Skeletal muscle cell (primary cell): ENCODE measurements at regions not wholly inside any gene's neighbourhood (a gene's known extent, or its start where the extent isn't known, plus 50 kb on each side); places are given as distances from the start of the nearest gene placed in this dataset.
"Not testable (repeated sequence)": the region's sequence is repeated elsewhere in the genome, so short reads cannot be mapped to it uniquely, and the experiment has no call there.

ENCODE experiments used
- DNase-seq: peaks from one replicate; pipeline ENCODE4 v3.0.0-alpha.2; 2010; ENCODE audit warnings: low read depth
- H3K4me3 ChIP-seq: 2 replicates; pipeline ENCODE4 v1.5.1; 2011; ENCODE audit warnings: low read depth, mild to moderate bottlenecking, control low read depth, low read length, moderate library complexity

DNA sequence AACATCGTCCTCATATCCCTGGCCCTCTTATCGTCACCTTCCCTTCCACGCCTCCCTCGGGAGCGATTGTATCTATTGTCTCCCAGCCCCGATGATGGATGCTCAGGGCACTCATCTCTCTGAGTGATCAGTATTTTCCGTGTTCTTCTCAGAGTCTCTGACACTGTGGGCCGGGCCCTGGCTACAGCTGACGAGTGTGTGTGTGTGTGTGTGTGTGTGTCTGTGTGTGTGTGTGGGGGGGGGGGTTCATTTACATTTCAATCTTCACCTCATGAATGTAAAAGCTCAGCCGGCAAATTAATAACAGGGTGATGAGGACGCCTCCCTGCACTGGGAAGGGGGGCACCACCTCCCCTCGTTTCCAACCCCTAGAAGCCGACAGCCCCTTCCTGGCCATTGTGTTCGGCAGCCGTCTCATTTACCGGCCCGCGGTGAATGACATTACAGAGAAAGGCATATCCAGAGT is 159.5 kb downstream of the SHOX start:
- H3K4me3 ChIP-seq, result no peak overlapping the region
- DNase-seq, result no peak

DNA sequence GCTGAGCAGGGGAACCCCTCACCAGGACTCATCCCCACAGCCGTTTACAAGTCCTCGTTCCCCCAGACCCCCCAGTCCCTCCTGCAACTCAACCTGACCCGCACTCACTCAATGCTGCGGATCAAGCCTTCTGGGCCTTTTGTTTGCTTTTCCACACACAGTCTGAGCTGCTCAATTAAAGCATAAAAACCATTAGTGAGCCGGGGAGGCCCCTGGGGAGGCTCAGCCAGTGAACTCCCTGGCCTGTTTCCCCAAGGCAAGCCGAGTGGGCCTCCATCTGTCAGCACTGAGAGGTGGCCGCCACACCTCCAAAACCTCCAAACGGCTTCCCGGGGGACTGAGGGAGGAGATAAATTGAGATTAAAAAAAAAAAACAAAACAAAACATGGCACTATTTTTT is 158.5 kb downstream of the SHOX start:
- DNase-seq, result no peak
- no peak overlapping the region for H3K4me3 ChIP-seq

DNA sequence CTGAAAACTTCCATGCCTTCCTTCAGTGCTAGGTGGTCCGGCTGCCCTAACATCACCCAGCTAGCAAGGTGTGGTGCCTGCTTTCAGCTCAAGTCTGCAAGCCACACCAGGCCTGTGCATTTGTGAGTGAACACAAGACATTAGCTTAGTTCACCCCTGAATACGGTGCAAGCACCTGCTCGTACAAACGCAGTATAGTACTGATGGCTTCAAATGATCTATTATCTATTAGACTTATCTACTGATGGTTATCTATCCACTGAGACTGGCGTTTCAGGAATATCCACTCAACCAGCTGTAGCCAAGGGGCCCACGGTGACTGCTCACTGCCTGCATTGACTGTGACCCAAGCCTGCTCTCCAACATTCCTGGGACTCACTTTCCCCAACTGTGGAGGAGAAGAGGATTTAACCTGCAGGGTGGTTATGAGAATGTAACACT is 155.9 kb downstream of the SHOX start:
- no peak for DNase-seq
- no peak overlapping the region for H3K4me3 ChIP-seq

DNA sequence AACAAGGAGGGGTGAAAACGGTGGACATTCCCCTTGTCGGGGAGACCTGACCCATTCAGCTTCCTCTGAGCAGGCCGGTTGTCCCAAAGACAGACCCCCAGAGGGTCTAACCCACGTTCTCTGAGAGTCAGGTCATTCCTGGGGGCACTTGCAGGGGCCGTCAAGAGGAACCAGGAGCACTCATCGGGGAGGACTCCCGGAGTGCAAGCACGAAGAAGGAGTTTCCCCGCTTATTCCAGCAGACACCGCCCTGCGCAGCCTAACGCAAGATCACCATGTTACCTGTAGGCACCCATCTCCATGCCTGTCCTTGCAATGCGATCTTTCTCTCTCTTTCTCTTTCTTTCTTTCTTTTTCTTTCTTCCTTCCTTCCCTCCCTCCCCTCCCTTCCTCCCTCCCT is 154.2 kb downstream of the SHOX start:
- no peak overlapping the region for H3K4me3 ChIP-seq
- no peak for DNase-seq

DNA sequence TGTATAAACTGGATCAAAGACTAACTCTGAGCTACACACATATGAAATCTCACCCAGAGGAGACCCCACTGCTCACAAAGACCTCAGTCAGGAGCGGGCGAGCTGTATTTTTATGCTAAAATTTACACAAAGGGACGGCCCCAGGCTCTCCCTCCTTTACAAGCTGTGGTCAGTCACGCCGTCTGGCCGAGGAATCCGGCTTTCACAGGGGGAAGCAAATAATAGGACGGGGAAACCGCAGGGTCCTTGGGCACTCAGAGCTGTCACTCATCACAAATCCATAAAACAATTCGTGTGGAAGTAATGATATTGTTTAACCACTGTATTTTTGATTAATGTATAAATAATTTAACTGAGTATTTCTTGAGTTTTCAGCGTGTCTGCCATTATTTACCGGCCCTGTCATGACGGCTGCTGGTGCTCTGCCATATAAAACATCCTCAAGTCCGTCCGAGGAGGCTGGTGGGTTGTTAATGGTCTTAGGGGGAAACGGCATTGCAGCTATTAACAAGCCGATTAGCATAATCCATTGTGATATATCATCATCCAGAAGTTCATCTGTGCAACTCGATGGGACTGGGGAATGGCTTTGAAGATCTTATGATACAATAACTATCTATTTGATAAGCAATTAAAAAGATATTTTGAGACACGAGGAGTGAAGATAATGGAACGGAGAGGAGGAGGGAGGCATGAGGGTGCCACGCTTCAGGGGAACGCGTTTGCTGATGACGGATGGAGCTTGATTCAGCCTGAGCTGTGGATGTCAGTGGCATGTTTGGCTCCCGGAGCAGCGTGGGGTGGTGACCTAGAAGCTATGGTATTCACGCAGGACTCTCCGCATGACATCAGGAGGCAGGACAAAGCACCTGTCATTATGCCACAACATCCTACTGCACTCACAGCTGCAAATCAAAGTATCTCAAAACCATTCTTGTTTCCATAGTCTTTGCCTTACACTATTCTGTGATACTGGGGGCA is 150.9 kb downstream of the SHOX start:
- no peak for DNase-seq
- H3K4me3 ChIP-seq, result no peak overlapping the region

DNA sequence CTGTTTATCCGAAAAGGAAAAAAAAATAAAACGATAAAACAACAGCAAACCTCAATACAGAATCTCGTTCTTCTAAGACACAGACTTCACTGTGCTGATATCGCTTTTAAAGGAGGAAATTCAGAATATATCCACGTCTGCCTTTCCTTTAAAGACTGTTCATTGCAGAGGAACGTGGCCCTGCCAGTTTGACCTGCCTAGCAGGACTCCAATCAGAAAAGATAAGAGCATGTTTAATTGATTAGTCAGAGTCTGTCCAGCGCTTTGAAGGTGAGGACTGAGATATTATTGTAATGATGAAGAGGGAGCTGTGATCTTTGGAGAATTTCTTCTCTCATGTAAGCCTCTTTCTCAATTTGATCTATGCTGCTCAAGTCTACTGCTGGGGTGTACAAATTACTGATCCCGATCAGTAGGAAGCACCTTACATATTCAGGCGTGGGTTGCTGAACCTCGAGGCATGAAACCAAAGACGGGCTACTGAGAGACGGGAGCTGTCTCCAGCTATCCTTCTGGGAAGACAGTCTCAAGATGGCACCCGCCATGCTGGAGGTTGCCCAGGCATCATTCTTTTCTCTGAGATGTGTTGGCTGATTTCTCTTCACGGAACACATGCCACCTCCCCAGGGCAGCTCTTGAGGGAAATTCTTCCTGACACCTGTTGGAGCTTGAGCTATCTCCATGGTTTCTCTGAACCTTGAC is 146.1 kb downstream of the SHOX start:
- H3K4me3 ChIP-seq, result no peak overlapping the region
- DNase-seq, result no peak

DNA sequence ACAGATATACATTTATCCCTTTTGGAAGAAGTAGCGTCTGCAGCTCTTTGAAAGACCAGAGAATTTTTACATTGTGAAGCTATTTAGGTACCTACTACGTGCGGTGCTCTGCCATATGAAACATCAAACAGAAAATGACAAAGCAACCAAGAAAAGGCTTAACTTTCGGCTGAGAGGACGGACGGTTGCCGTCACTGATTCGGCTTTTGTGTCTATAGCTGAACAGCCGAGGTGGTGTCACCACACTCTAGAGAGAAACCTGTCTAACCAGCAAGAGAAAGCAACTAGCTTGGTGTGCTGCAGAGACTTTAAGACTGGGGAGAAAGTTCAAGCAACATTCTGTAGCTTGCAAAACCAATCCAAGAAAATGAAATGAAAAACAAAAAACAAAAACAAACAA is 145.5 kb downstream of the SHOX start:
- no peak for DNase-seq
- H3K4me3 ChIP-seq, result no peak overlapping the region

DNA sequence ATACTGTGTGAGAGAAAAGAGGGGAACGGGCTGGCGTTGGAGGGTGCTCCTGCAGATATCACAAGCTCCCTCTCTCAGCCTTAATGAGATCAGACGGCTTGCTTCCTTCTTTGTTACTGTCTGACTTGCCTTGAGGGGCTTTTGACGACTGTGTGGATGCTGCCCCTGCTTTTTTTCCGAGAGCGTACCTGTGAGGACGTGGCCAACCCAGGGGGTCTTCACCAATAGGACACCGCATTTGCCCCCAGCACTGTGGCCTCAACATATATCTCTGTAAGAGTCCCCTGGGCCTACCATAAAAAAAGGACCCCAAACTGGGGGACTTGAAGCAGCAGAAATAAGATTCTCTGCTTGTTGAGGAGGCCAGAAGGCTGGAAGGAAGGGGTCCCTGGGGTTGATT is 143.9 kb downstream of the SHOX start:
- no peak for DNase-seq

DNA sequence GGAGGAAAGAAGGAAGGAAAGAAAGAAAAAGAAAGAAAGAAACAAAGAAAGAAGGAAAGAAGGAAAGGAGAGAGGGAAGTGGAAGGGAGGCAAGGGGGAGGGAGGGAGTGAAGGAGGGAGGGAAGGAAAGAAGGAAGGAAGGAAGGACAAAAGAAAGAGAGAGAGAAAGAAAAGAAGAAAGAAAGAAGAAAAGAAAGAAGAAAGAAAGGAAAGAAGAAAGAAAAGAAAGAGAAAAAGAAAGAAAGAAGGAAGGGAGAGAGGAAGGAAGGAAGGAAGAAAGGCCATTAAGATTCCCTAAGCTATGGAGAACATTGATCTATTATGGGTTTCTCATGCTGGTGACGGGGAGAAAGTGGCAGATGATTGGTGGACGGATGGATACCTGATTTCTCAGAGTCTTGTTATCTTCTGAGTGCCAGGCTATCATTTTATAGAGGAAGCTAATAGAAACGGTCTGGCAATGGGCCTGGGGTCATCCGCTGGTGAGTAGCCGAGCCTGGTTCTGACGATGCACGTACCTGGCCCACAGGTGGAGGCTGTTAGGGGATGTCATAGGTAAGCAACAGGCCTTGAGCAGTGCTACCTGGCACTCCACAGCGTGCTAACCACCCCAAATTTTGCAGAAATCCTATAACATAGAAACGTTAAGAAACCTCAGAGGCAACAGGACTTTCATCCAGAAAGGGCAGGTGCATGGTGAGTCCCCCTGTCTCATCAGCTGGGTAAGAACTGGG is 142.9 kb downstream of the SHOX start:
- no peak for DNase-seq
- H3K4me3 ChIP-seq, result no peak overlapping the region

More for the DNA sequence above, 143.9 kb downstream of the SHOX start:
- H3K4me3 ChIP-seq, result no peak overlapping the region

DNA sequence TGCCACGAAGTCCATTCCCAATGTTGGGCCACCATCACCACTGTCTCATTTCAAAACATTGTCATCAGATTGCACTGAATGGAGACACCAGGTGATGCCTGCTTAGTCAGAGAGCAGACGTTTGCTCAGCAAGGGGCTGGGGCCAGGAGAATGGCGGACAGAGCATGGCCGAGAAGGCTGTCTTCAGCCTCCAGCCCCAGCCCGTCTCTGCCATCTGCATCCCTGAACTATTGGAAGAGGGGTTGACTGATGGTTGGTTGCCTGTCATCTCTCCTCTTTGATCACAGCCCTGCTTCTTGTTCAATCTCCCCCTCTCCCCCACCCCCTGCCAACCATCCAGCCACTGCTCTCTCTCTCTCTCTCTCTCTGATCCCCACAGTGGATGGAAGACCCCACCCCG is 140.9 kb downstream of the SHOX start:
- DNase-seq, result no peak
- H3K4me3 ChIP-seq, result no peak overlapping the region

DNA sequence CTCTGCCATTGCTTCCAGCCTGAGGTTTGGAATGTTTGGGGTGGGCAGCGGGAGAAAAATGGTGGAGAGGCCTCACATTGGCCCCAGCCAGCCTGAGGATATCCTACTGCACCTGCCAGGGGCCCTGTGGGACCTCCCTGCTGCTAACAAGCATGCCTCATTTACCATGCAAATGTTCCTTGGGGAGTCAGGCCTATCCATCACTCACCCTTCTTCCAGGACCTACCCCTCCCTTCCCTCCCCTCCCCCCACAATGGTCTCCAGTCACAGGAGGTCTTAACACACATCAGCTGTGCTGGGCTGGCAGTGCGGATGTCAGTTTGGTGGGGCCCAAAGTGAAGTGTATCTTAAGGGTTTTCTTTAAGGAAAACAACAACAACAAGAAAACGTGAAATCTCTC is 139.2 kb downstream of the SHOX start:
- no peak overlapping the region for H3K4me3 ChIP-seq
- DNase-seq, result no peak

DNA sequence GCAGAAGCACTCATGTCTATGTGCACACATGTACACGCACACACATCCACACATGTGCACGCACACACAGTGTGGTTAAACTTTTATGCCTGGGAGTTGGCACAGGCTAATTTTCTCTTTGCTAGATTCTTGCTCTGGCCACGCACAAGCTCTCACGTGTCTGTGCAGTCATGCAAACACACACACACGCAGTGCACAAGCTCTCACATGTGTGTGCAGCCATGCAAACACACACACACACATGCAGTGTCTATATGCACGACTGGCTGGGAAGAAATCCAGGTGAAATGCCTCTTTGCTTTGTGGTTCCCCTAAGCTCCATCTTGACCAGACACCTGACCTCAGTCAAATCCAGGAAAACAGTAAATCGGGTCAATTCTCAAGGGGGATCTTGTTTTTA is 138.0 kb downstream of the SHOX start:
- no peak overlapping the region for H3K4me3 ChIP-seq
- DNase-seq, result no peak

DNA sequence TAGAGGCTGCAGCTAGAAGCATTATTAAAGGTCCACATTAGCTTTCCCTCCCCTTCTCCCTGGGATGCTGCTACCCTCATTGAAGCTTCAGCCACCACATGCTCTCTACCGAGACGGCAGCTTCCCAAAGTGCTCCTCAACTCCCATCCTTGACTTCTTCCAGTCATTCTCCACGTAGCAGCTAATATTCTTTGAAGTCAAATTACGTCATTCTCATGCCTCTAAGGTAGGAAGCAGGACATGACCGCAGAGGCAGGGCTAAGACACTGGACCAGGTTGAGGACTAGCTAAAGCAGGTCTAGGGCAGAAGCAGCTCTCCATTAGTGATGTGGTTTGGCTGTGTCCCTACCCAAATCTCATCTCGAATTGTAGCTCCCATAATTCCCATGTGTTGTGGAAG is 128.3 kb downstream of the SHOX start:
- no peak overlapping the region for H3K4me3 ChIP-seq
- no peak for DNase-seq

DNA sequence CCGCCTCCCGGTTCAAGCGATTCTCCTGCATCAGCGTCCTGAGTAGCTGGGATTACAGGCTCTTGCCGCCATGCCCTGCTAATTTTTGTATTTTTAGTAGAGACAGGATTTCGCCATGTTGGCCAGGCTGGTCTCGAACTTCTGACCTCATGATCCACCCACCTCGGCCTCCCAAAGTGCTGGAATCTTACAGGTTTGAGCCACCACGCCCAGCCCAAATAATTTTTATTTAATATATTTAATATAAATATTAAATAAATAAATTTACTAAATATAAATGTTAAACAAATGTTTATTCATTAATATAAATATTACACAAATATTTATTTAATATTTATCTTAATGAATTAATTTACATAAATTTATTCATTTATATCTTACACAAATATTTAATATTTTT is 120.2 kb downstream of the SHOX start:
- H3K4me3 ChIP-seq, result no peak overlapping the region
- DNase-seq, result no peak

DNA sequence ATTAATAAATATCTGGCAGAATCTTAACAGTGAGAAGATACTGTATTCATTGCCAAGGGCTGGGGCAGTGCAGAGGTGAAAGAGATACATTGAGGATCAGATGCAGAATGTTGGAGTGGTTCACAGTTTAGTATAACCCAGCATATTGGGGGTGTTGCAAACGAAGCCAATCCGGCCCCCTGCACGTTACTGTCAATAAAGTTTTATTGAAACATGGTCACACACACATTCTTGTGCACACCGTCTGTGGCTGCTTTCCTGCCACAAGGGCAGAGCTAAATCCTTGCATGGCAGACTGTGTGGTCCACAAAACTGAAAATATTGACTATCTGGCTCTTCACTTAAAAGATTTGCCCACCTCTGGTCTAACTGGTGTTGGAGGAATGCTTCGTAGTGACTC is 119.7 kb downstream of the SHOX start:
- DNase-seq, result no peak

DNA sequence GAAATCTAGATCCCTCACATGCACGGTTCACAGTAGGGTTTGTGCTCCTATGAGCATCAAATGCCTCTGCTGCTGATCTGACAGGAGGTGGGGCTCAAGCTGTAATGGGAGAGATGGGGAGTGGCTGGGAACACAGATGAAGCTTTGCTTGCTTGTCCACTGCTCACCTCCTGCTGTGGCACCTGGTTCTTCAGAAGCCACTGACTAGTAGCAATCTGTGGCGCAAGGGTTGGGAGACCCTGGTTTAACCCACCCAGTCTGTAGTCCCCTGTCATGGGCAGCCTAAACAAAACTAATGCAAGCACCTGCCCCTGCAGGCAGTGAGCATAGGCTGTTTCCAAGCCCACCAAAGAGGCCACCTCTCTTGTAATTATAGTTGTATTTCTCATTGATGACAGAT is 116.6 kb downstream of the SHOX start:
- DNase-seq, result no peak
- no peak overlapping the region for H3K4me3 ChIP-seq

More for the DNA sequence above, 119.7 kb downstream of the SHOX start:
- H3K4me3 ChIP-seq, result no peak overlapping the region

DNA sequence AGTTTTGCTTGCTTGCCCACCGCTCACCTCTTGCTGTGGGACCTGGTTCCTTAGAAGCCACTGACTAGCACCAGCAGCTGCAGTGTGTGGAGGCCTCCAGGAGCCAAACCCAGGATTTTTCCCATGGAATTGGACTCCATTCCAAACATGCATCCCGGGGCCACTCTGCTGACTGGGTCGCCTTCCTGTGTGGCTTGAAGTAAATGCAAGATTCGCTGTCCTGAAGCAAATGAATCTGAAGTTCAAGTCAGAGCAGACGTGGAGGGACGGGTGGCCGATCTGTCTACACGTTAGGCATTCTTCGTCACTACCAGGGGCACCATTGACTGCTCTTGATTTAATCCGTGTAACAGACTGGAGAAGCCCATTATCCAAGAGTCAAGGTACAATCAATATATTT is 109.0 kb downstream of the SHOX start:
- H3K4me3 ChIP-seq, result no peak overlapping the region
- DNase-seq, result no peak

DNA sequence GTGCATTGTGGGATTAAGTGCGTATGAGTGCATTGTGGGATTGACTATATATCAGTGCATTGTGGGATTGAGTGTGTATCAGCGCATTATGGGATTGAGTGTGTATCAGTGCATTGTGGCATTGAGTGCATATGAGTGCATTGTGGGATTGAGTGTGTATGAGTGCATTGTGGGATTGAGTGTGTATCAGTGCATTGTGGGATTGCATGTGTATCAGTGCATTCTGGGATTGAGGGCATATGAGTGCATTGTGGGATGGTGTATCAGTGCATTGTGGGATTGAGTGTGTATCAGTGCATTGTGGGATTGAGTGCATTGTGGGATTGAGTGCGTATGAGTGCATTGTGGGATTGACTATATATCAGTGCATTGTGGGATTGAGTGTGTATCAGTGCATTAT is 106.4 kb downstream of the SHOX start:
- not testable (repeated sequence) for DNase-seq, H3K4me3 ChIP-seq

DNA sequence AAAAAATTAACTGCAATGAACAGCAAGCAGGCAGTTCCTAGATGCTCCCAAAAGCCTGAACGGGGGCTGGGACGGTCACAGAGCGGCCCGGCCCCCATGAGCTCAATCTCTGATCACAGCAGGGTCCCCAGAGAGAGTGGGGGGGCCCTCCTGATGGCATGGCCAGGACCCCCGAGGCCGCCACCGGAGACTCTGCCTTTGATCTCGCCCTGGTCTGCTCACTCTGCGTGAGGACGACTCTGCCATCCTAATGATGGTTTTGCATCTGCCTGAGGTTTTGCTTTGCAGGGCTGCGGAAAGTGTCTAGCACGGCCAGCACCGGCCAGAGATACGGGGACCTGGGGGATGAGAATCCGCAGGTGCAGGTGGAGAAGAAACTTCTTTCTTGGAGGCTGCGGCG is 103.8 kb downstream of the SHOX start:
- DNase-seq, result no peak
- H3K4me3 ChIP-seq, result no peak overlapping the region

DNA sequence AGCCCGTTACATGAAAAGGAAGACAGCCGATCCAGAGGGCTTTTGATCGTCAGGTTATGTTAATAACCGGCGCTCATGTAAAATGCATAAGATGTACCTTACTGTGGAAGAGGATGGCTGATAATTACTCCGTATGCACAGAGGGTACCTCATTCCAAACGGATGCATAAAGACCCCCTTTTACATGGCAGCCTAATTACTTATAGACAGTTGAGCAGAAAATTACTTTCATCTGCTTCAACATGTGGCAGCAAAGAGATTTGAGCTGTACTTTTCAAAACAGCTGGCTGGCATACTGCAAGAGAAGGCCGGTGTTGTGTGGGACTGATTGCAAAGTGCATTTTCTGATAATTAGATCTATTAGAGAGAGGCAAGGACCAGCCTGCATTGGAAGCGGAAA is 103.4 kb downstream of the SHOX start:
- no peak for DNase-seq
- no peak overlapping the region for H3K4me3 ChIP-seq
